IMR-90 (cell line): ENCODE measurements at regions not wholly inside any gene's neighbourhood (a gene's known extent, or its start where the extent isn't known, plus 50 kb on each side); places are given as distances from the start of the nearest gene placed in this dataset.

Experiments
- ATAC-seq: fragments of 200-7000 bp; cut with Tn5 transposase; 2 replicates; pipeline ENCODE4 v1.9.1; 2020; ENCODE audit warnings: low read depth, mild to moderate bottlenecking, moderate library complexity
- BruUV-seq: library from RNA; stranded (reverse); fragments of 400-500 nt; replicated peaks from 2 replicates; lab custom pipeline; 2021; lab: Mats Ljungman, UMichigan
- CTCF ChIA-PET: fragments of 300-600 bp; formaldehyde crosslinking; extraction: SDS; loops from one replicate; lab custom pipeline; 2021; ENCODE audit warnings: antibody characterized with exemption; lab: Yijun Ruan, JAX
- POLR2A ChIA-PET: fragments of 300-600 bp; sonication (Branson Sonifier 250); formaldehyde crosslinking; loops from one replicate; lab custom pipeline; 2022; ENCODE audit warnings: antibody characterized with exemption; ENCODE audit not compliant: unreplicated experiment; lab: Charles Lee
- DNase-seq: peaks from one replicate; pipeline ENCODE4 v3.0.0; 2013
- H2AFZ ChIP-seq: replicated peaks from 2 replicates; pipeline ENCODE3; 2013; ENCODE audit warnings: low read length, mild to moderate bottlenecking; ENCODE audit not compliant: poor library complexity
- H2AK5ac ChIP-seq: 2 replicates; pipeline ENCODE4 v1.6.1; 2013; ENCODE audit warnings: low read depth, low read length, inconsistent platforms
- H2AK9ac ChIP-seq: replicated peaks from 2 replicates; pipeline ENCODE3; 2013; ENCODE audit warnings: mild to moderate bottlenecking, low read depth, low read length, moderate library complexity; ENCODE audit not compliant: poor library complexity
- H2BK120ac ChIP-seq: 2 replicates; pipeline ENCODE4 v1.6.1; 2013; ENCODE audit warnings: low read depth, low read length, inconsistent platforms
- H2BK15ac ChIP-seq: 3 replicates; pipeline ENCODE4 v1.6.1; 2013; ENCODE audit warnings: low read depth, low read length, inconsistent platforms
- H2BK20ac ChIP-seq: 2 replicates; pipeline ENCODE4 v1.6.1; 2013; ENCODE audit warnings: low read depth, mild to moderate bottlenecking, inconsistent platforms, low read length, moderate library complexity
- H2BK5ac ChIP-seq: 2 replicates; pipeline ENCODE4 v1.6.1; 2013; ENCODE audit warnings: mild to moderate bottlenecking, low read depth, low read length, inconsistent platforms; ENCODE audit not compliant: poor library complexity, severe bottlenecking
- H3K14ac ChIP-seq: replicated peaks from 2 replicates; pipeline ENCODE4 v1.6.1; 2013; ENCODE audit warnings: low read depth, low read length, inconsistent platforms
- H3K18ac ChIP-seq: 2 replicates; pipeline ENCODE4 v1.6.1; 2013; ENCODE audit warnings: low read depth, low read length, control low read depth
- H3K23ac ChIP-seq: 2 replicates; pipeline ENCODE4 v1.6.1; 2013; ENCODE audit warnings: low read depth, low read length, inconsistent platforms
- H3K27ac ChIP-seq: 2 replicates; pipeline ENCODE4 v1.5.1; 2013; ENCODE audit warnings: mild to moderate bottlenecking, control low read depth, low read length; ENCODE audit not compliant: insufficient read depth
- H3K27me3 ChIP-seq: 2 replicates; pipeline ENCODE4 v1.6.1; 2013; ENCODE audit warnings: low read length; ENCODE audit not compliant: control insufficient read depth, insufficient read depth
- H3K36me3 ChIP-seq: 2 replicates; pipeline ENCODE4 v1.6.1; 2013; ENCODE audit warnings: low read length, mixed read lengths; ENCODE audit not compliant: control insufficient read depth, insufficient read depth
- H3K4ac ChIP-seq: 2 replicates; pipeline ENCODE4 v1.6.1; 2013; ENCODE audit warnings: low read depth, low read length, inconsistent platforms
- H3K4me1 ChIP-seq: 2 replicates; pipeline ENCODE4 v1.6.1; 2013; ENCODE audit warnings: low read length, mixed read lengths; ENCODE audit not compliant: control insufficient read depth, insufficient read depth
- H3K4me2 ChIP-seq: 2 replicates; pipeline ENCODE4 v1.6.1; 2013; ENCODE audit warnings: low read depth, mild to moderate bottlenecking, control low read depth, low read length, moderate library complexity
- H3K4me3 ChIP-seq: 2 replicates; pipeline ENCODE4 v1.5.1; 2013; ENCODE audit warnings: low read depth, mild to moderate bottlenecking, control low read depth, low read length, moderate library complexity; ENCODE audit not compliant: insufficient read depth
- H3K56ac ChIP-seq: 2 replicates; pipeline ENCODE4 v1.6.1; 2013; ENCODE audit warnings: low read length, inconsistent platforms; ENCODE audit not compliant: insufficient read depth; ENCODE audit errors: extremely low read depth
- H3K79me1 ChIP-seq, 2 experiments: 2 replicates each; pipeline ENCODE4 v1.6.1; 2013; ENCODE audit warnings: low read length in 2 of 2, inconsistent platforms in 1 of 2, low read depth in 1 of 2
- H3K9ac ChIP-seq: 2 replicates; pipeline ENCODE4 v1.6.1; 2013; ENCODE audit warnings: low read depth, low read length, control low read depth
- H3K9me1 ChIP-seq: 2 replicates; pipeline ENCODE4 v1.6.1; 2013; ENCODE audit warnings: low read length, inconsistent platforms; ENCODE audit not compliant: insufficient read depth
- H3K9me3 ChIP-seq: 2 replicates; pipeline ENCODE4 v1.6.1; 2013; ENCODE audit warnings: low read length; ENCODE audit not compliant: control insufficient read depth, insufficient read depth
- H4K20me1 ChIP-seq: 2 replicates; pipeline ENCODE4 v1.6.1; 2013; ENCODE audit warnings: low read length, inconsistent platforms; ENCODE audit not compliant: insufficient read depth
- H4K5ac ChIP-seq: 2 replicates; pipeline ENCODE4 v1.6.1; 2013; ENCODE audit warnings: mild to moderate bottlenecking, low read depth, low read length, control low read depth
- H4K8ac ChIP-seq, 2 experiments: 2 replicates each; pipeline ENCODE4 v1.6.1; 2013; ENCODE audit warnings: low read depth in 2 of 2, low read length in 2 of 2, control low read depth in 1 of 2, inconsistent platforms in 1 of 2
- H4K91ac ChIP-seq: 2 replicates; pipeline ENCODE4 v1.6.1; 2013; ENCODE audit warnings: low read depth, low read length, inconsistent platforms; ENCODE audit not compliant: insufficient read depth
- CEBPB ChIP-seq: IDR thresholded peaks from 2 replicates; pipeline ENCODE4 v1.6.1; 2012; ENCODE audit warnings: low read depth, low read length, improper control_type of control experiment
- RAD21 ChIP-seq: IDR thresholded peaks from 2 replicates; pipeline ENCODE4 v1.6.1; 2012; ENCODE audit warnings: low read length, improper control_type of control experiment
- WGBS, 2 experiments: methylation state at CpG; one replicate each; pipeline versions ENCODE4 v1.1.5 to v1.1.7; 2013; ENCODE audit warnings: missing lambda C conversion rate in 2 of 2; ENCODE audit not compliant: insufficient read length in 1 of 2; ENCODE audit errors: extremely low coverage in 2 of 2; 5-methylcytosine and 5-hydroxymethylcytosine counted together
- dilution Hi-C: fragments of 300-500 bp; cut with HindIII; formaldehyde crosslinking; loops from one replicate; pipeline ENCODE4 v1.14.3; 2018; ENCODE audit warnings: low sequenced_read_pairs; ENCODE audit not compliant: unreplicated experiment
- in situ Hi-C: fragments of 300-500 bp; cut with MboI; formaldehyde crosslinking; loops from 3 replicates; pipeline ENCODE4 v1.14.3; 2019; ENCODE audit warnings: low sequenced_read_pairs, inconsistent platforms, mixed read lengths
- intact Hi-C: fragments of 100-400 bp; cut with micrococcal nuclease; formaldehyde crosslinking; loops from 2 replicates; pipeline ENCODE4 v1.10.0; 2022

- no peak overlapping the region for H3K14ac ChIP-seq
- POLR2A ChIA-PET, result no interaction called here
- no peak overlapping the region for H2BK15ac ChIP-seq
- no peaks in the 10 kb centered on the region for H4K20me1 ChIP-seq
- DNase-seq, result no peak
- no peak overlapping the region for H3K18ac ChIP-seq
- no peak overlapping the region for H3K9ac ChIP-seq
- H3K27me3 ChIP-seq, result no peaks in the 10 kb centered on the region
- H4K8ac ChIP-seq, result no peak overlapping the region
- no peak overlapping the region for H2BK120ac ChIP-seq
- H2AK5ac ChIP-seq, result no peak overlapping the region
- H3K4ac ChIP-seq, result no peak overlapping the region
- no peak overlapping the region for H2AK9ac ChIP-seq
- H4K91ac ChIP-seq, result no peak overlapping the region
- no peak overlapping the region for H3K23ac ChIP-seq
- dilution Hi-C loops, result no loop called here
- no peak overlapping the region for H3K56ac ChIP-seq
- no peak overlapping the region for H2BK20ac ChIP-seq
- intact Hi-C loops, result no loop called here
- H3K79me1 ChIP-seq, result no peaks in the 10 kb centered on the region
- H3K4me2 ChIP-seq, result no peak overlapping the region
- CTCF ChIA-PET, result no interaction called here
- no peak for ATAC-seq
- TF ChIP-seq CEBPB (peak; percentile 31; the same call in 1 of the 2 replicates), RAD21 (no peak)
- no TSS peak for BruUV-seq
- H2BK5ac ChIP-seq, result no peak overlapping the region
- no peaks in the 10 kb centered on the region for H3K9me1 ChIP-seq
- no peak overlapping the region for H2AFZ ChIP-seq
- H3K4me1 ChIP-seq, result no peaks in the 10 kb centered on the region
- H4K5ac ChIP-seq, result no peak overlapping the region
- no peaks in the 10 kb centered on the region for H3K36me3 ChIP-seq
- in situ Hi-C loops, result no loop called here
- H3K4me3 ChIP-seq, result no peak overlapping the region
- no CpG with 5 or more reads among the region's 2 CpGs for WGBS, 2 experiments
- no peaks in the 10 kb centered on the region for H3K9me3 ChIP-seq
- no peak overlapping the region for H3K27ac ChIP-seq
Measured at GRCh38 chr4:46508216-46508615, 118.3 kb upstream of the GABRA2 start.
